Right forelimb (tissue), 1 donor: ENCODE measurements at regions not wholly inside any gene's neighbourhood (a gene's known extent, or its start where the extent isn't known, plus 50 kb on each side); places are given as distances from the start of the nearest gene placed in this dataset.
"Not testable (repeated sequence)": the region's sequence is repeated elsewhere in the genome, so short reads cannot be mapped to it uniquely, and the experiment has no call there.

Source experiments
- DNase-seq: peaks from one replicate; pipeline ENCODE4 v3.0.0-alpha.2; 2018

GRCh38 chr7:84941936-84942335, 244.9 kb downstream of the SEMA3D start:
- no peak for DNase-seq

GRCh38 chr7:84941291-84941690, 245.6 kb downstream of the SEMA3D start:
- no peak for DNase-seq

- DNase-seq, result no peak
Observed at GRCh38 chr7:84939888-84940287, 247.0 kb downstream of the SEMA3D start.

- DNase-seq, result no peak
Observed at GRCh38 chr7:84939442-84939841, 247.4 kb downstream of the SEMA3D start.

- DNase-seq, result no peak
Observed at GRCh38 chr7:84924353-84924752, 262.5 kb downstream of the SEMA3D start.

- no peak for DNase-seq
Observed at GRCh38 chr7:84923348-84923747, 263.5 kb downstream of the SEMA3D start.

- no peak for DNase-seq
Observed at GRCh38 chr7:84921154-84921553, 265.7 kb downstream of the SEMA3D start.

GRCh38 chr7:84916973-84917372, 269.9 kb downstream of the SEMA3D start:
- DNase-seq, result not testable (repeated sequence)

- no peak for DNase-seq
Observed at GRCh38 chr7:84916161-84916560, 270.7 kb downstream of the SEMA3D start.

GRCh38 chr7:84914598-84914997, 272.3 kb downstream of the SEMA3D start:
- no peak for DNase-seq

GRCh38 chr7:84913731-84914130, 273.1 kb downstream of the SEMA3D start:
- DNase-seq, result no peak

- no peak for DNase-seq
Observed at GRCh38 chr7:84912993-84913635, 273.7 kb downstream of the SEMA3D start.

GRCh38 chr7:84912537-84912936, 274.3 kb downstream of the SEMA3D start:
- no peak for DNase-seq

GRCh38 chr7:84912018-84912417, 274.8 kb downstream of the SEMA3D start:
- no peak for DNase-seq

- no peak for DNase-seq
Observed at GRCh38 chr7:84911077-84911476, 275.8 kb downstream of the SEMA3D start.

- not testable (repeated sequence) for DNase-seq
Observed at GRCh38 chr7:84910322-84910721, 276.5 kb downstream of the SEMA3D start.

- no peak for DNase-seq
Observed at GRCh38 chr7:84908196-84908793, 278.6 kb downstream of the SEMA3D start.

GRCh38 chr7:84906889-84907288, 280.0 kb downstream of the SEMA3D start:
- no peak for DNase-seq

GRCh38 chr7:84904561-84904960, 282.3 kb downstream of the SEMA3D start:
- no peak for DNase-seq

GRCh38 chr7:84901366-84901765, 285.5 kb downstream of the SEMA3D start:
- no peak for DNase-seq

- no peak for DNase-seq
Observed at GRCh38 chr7:84900215-84900614, 286.6 kb downstream of the SEMA3D start.

- no peak for DNase-seq
Observed at GRCh38 chr7:84895563-84895962, 291.3 kb downstream of the SEMA3D start.

- DNase-seq, result not testable (repeated sequence)
Observed at GRCh38 chr7:84883570-84883969, 303.3 kb downstream of the SEMA3D start.

GRCh38 chr7:84880326-84880997, 306.4 kb downstream of the SEMA3D start:
- not testable (repeated sequence) for DNase-seq
